ENCODE measurements at regions not wholly inside any gene's neighbourhood (a gene's known extent, or its start where the extent isn't known, plus 50 kb on each side); places are given as distances from the start of the nearest gene placed in this dataset.
A peak's percentile ranks its signal among the peaks of the same experiment; 100 is the strongest.

GRCh38 chr21:38679534-38679933, 126.2 kb upstream of the ETS2 start:
- TF ChIP-seq, protein P1, sequence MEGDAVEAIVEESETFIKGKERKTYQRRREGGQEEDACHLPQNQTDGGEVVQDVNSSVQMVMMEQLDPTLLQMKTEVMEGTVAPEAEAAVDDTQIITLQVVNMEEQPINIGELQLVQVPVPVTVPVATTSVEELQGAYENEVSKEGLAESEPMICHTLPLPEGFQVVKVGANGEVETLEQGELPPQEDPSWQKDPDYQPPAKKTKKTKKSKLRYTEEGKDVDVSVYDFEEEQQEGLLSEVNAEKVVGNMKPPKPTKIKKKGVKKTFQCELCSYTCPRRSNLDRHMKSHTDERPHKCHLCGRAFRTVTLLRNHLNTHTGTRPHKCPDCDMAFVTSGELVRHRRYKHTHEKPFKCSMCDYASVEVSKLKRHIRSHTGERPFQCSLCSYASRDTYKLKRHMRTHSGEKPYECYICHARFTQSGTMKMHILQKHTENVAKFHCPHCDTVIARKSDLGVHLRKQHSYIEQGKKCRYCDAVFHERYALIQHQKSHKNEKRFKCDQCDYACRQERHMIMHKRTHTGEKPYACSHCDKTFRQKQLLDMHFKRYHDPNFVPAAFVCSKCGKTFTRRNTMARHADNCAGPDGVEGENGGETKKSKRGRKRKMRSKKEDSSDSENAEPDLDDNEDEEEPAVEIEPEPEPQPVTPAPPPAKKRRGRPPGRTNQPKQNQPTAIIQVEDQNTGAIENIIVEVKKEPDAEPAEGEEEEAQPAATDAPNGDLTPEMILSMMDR (conservative IDR thresholded peaks at IDR 0.05; ENCODE audit: low read depth, low read length): no peak
- peak; percentile 80 for DNase-seq (ENCODE audit: low read depth)

GRCh38 chr21:38680401-38680800, 125.3 kb upstream of the ETS2 start:
- H3K4me3 ChIP-seq (ENCODE audit: low read depth, low read length): no peak overlapping the region
- TF ChIP-seq, protein P1 (conservative IDR thresholded peaks at IDR 0.05; ENCODE audit: low read depth, low read length): no peak
- DNase-seq (ENCODE audit: low read depth): no peak

More at GRCh38 chr21:38679534-38679933, 126.2 kb upstream of the ETS2 start:
- H3K4me3 ChIP-seq (ENCODE audit: low read depth, low read length): no peak overlapping the region

DNA sequence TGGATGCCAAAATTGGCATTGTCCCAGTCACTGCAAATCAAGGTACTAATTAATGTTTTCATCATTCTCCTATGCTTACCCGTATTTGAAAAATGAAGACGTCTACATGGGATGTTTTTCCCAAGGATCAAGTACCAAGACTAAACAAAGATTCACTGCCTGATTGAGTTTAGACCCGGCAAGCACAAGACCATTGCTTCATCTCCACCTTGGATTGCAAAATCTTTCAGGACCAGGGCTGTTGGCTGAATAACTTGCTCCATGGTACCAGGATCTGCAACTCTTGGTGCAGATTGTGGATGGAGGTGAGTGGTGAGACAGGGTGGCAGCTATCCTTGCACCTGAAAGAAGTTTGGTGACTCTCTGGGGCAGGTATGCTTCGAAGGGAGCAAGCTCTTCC, 122.5 kb upstream of the ETS2 start:
- peak; percentile 48 for DNase-seq (ENCODE audit: low read depth)
- no peak overlapping the region for H3K4me3 ChIP-seq (ENCODE audit: low read depth, low read length)
- TF ChIP-seq, protein P1 (conservative IDR thresholded peaks at IDR 0.05; ENCODE audit: low read depth, low read length): no peak

DNA sequence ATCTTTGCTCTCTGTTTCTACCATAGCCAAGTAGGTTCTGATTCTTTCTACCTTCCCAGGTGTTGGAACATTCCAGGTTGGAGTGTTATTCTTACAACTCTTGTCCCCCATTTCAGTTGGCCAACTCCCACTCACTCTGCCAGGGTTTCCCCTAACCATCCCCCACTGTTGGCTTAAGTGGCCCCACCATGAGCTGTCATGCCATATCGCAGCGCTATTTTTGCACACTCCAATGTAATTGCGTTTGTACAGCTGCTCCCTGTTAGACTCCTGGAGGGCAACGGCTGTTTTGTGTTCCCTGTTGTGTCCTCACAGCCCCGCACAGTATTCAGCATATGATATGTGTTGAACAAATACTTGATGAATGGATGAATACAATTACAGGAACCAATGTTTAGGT, 117.7 kb upstream of the ETS2 start:
- H3K4me3 ChIP-seq (ENCODE audit: low read depth, low read length): no peak overlapping the region
- TF ChIP-seq, protein P1 (conservative IDR thresholded peaks at IDR 0.05; ENCODE audit: low read depth, low read length): no peak
- DNase-seq (ENCODE audit: low read depth): no peak

GRCh38 chr21:38691631-38692030, 114.1 kb upstream of the ETS2 start:
- no peak for DNase-seq (ENCODE audit: low read depth)
- no peak overlapping the region for H3K4me3 ChIP-seq (ENCODE audit: low read depth, low read length)

GRCh38 chr21:38696579-38696978, 109.2 kb upstream of the ETS2 start:
- H3K4me3 ChIP-seq (ENCODE audit: low read depth, low read length): no peak overlapping the region
- no peak for DNase-seq (ENCODE audit: low read depth)
- TF ChIP-seq, protein P1 (conservative IDR thresholded peaks at IDR 0.05; ENCODE audit: low read depth, low read length): no peak

More at GRCh38 chr21:38691631-38692030, 114.1 kb upstream of the ETS2 start:
- TF ChIP-seq, protein P1 (conservative IDR thresholded peaks at IDR 0.05; ENCODE audit: low read depth, low read length): no peak

DNA sequence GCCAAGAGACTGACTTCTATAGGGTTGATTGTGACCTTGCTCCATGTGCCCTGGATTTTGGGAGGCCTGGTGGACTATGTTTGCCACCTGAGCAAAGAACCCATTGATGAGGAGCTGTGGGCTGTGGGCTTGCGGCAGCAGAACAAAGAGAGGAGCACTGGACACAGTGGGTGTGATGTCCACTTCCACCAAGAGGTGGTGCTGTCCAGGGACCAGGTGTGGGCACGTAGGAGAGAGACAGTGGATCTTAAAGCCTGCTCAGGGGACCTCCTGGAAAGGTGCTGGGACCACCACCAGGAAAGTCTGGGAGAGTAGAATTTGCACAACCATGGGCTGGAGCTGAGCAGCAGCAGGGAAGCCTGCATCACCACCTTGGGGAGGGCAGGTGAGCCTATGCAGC, 106.7 kb upstream of the ETS2 start:
- H3K4me3 ChIP-seq (ENCODE audit: low read depth, low read length): no peak overlapping the region
- TF ChIP-seq, protein P1 (conservative IDR thresholded peaks at IDR 0.05; ENCODE audit: low read depth, low read length): peak; percentile 51
- peak; percentile 12 for DNase-seq (ENCODE audit: low read depth)
